Kidney (tissue), 13 donors: ENCODE measurements at regions not wholly inside any gene's neighbourhood (a gene's known extent, or its start where the extent isn't known, plus 50 kb on each side); places are given as distances from the start of the nearest gene placed in this dataset.

Experiments used
- DNase-seq, 5 donors: peaks; one replicate each; pipeline ENCODE4 v3.0.0-alpha.2; 2013 to 2020
- FAIRE-seq: peaks from 2 replicates; lab custom pipeline; 2012; peaks lifted over from hg19 to GRCh38; lab: Jason Lieb, UNC
- H3K27ac ChIP-seq, 2 donors: one replicate each; pipeline ENCODE4 v1.7.0; 2013; ENCODE audit warnings: low read depth in 2 of 2, low read length in 2 of 2, inconsistent platforms in 1 of 2
- H3K27me3 ChIP-seq: one replicate; pipeline ENCODE4 v1.7.1; 2013; ENCODE audit warnings: low read length, inconsistent platforms; ENCODE audit not compliant: control insufficient read depth, insufficient read depth
- H3K36me3 ChIP-seq, 3 donors: one replicate each; pipeline versions ENCODE4 v1.7.0 to v1.7.1; 2013; ENCODE audit warnings: low read length in 3 of 3, control low read depth in 1 of 3, inconsistent platforms in 1 of 3; ENCODE audit not compliant: insufficient read depth in 3 of 3, control insufficient read depth in 2 of 3
- H3K4me1 ChIP-seq, 3 donors: one replicate each; pipeline versions ENCODE4 v1.7.0 to v1.7.1; 2013; ENCODE audit warnings: low read length in 3 of 3, inconsistent platforms in 1 of 3, low read depth in 1 of 3; ENCODE audit not compliant: control insufficient read depth in 2 of 3, insufficient read depth in 2 of 3
- H3K4me3 ChIP-seq, 3 donors: one replicate each; pipeline versions ENCODE4 v1.7.0 to v1.8.1; 2013; ENCODE audit warnings: low read length in 3 of 3, control low read depth in 1 of 3, inconsistent platforms in 1 of 3
- H3K9ac ChIP-seq, 3 donors: one replicate each; pipeline versions ENCODE4 v1.7.0 to v1.7.1; 2013; ENCODE audit warnings: low read length in 3 of 3, control low read depth in 1 of 3, inconsistent platforms in 1 of 3
- H3K9me3 ChIP-seq, 3 donors: one replicate each; pipeline versions ENCODE4 v1.7.0 to v1.7.1; 2013; ENCODE audit warnings: low read length in 3 of 3, control low read depth in 1 of 3, inconsistent platforms in 1 of 3; ENCODE audit not compliant: control insufficient read depth in 2 of 3, insufficient read depth in 1 of 3
- CTCF ChIP-seq: IDR thresholded peaks from 3 replicates; pipeline ENCODE4 v1.5.1; 2012; ENCODE audit warnings: mild to moderate bottlenecking, moderate library complexity, borderline replicate concordance; ENCODE audit not compliant: insufficient read depth; ENCODE audit errors: extremely low read depth
- intact Hi-C: fragments of 100-400 bp; cut with DNase I; formaldehyde crosslinking; loops from one replicate; pipeline ENCODE4 v1.11.1; 2022
- donor health status: control.
- donor health status: control.
- donor health status: control.
- donor health status: control.
- donor health status: control.
- donor health status: DM: yes; HTN: yes; CAD: no.
- donor health status: Normal renal cell carcinoma (clear cell type).

DNA sequence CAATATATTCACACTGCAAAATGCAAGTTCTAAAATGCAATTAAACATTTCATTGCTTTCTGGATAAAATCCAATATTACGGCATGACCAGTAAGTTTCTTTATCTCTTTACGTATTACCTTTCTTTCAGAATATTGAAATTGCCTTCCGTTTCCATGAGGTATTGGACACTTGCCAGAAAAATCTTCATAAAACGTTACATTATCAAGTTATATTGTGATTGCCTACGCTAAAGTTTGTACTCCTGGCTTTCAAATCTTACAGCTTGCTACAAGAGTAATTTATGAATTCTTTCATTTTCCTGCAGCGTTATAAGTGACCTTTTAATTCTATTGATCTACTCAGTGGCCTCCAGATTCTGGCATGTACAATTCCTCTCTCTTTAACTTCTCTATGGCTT is 1349.3 kb downstream of the OTOL1 start:
- Histone ChIP-seq H3K9ac (no peak overlapping the region), H3K9me3 (no peaks in the 10 kb centered on the region), H3K27ac (no peak overlapping the region), H3K4me1 (no peaks in the 10 kb centered on the region), H3K4me3 (no peak overlapping the region), H3K36me3 (no peaks in the 10 kb centered on the region), H3K27me3 (no peaks in the 10 kb centered on the region)
- no peak for TF ChIP-seq CTCF
- FAIRE-seq (no peak), DNase-seq (no peak)
- intact Hi-C loops, result no loop called here

DNA sequence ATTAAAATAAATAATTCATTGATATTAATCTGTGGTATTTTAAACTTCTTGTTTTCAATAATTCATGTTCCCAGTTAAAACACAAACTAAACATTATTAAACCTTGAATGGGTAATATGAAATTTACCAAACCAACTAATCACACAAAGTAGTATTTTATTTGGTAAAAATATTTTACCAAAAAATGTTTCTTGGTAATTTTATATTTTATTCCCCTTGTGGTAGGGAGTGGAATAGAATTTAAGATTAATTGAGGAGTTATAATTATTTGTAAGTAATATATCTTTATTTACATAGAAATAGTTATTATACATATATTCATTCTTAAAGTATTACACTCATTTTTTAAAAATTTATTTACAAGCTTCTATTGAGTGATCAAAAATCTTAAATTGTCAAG is 1350.9 kb downstream of the OTOL1 start:
- no peaks in the 10 kb centered on the region for H3K4me1 ChIP-seq
- no peak overlapping the region for H3K9ac ChIP-seq
- FAIRE-seq (peak; percentile 85), DNase-seq (no peak)
- intact Hi-C loops, result no loop called here
- H3K9me3 ChIP-seq, result no peaks in the 10 kb centered on the region
- H3K27me3 ChIP-seq, result no peaks in the 10 kb centered on the region
- no peaks in the 10 kb centered on the region for H3K36me3 ChIP-seq
- no peak overlapping the region for H3K4me3 ChIP-seq
- H3K27ac ChIP-seq, result no peak overlapping the region
- no peak for TF ChIP-seq CTCF

DNA sequence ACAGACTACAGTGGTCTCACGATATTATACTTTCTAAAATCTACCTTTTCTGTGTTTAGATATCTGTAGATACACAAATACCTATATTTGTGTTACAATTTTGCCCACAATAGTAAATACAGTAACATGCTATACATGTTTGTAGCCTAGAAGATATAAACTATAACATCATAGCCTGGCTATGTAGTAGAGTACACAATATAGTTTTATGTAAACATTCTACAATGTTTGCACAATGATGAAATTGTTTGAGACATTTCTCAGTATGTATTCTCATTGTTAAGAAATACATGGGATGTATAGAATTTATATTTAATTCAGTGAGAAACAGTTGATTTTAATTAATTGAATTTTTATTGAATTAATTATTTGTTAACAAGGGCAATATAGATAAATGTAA is 1367.0 kb downstream of the OTOL1 start:
- Histone ChIP-seq H3K4me1 (no peaks in the 10 kb centered on the region), H3K9ac (no peak overlapping the region), H3K27ac (no peak overlapping the region), H3K36me3 (no peaks in the 10 kb centered on the region), H3K4me3 (no peak overlapping the region), H3K27me3 (no peaks in the 10 kb centered on the region), H3K9me3 (no peaks in the 10 kb centered on the region)
- DNase-seq (no peak), FAIRE-seq (no peak)
- intact Hi-C loops, result no loop called here
- no peak for TF ChIP-seq CTCF

- H3K27me3 ChIP-seq, result no peaks in the 10 kb centered on the region
- H3K36me3 ChIP-seq, result no peaks in the 10 kb centered on the region
- intact Hi-C loops, result no loop called here
- no peak overlapping the region for H3K27ac ChIP-seq
- no peaks in the 10 kb centered on the region for H3K9me3 ChIP-seq
- DNase-seq (no peak), FAIRE-seq (no peak)
- no peak overlapping the region for H3K4me3 ChIP-seq
- no peaks in the 10 kb centered on the region for H3K4me1 ChIP-seq
- no peak overlapping the region for H3K9ac ChIP-seq
- no peak for TF ChIP-seq CTCF
Measured at GRCh38 chr3:162865466-162865865, 1368.9 kb downstream of the OTOL1 start.
